ENCODE measurements at regions not wholly inside any gene's neighbourhood (a gene's known extent, or its start where the extent isn't known, plus 50 kb on each side); places are given as distances from the start of the nearest gene placed in this dataset.

GRCh38 chr12:127516467-127516866 lies 750.5 kb upstream of the TMEM132C start:
- Histone ChIP-seq H3K4me3 (ENCODE audit: low read depth, low read length, poor library complexity, severe bottlenecking) (no peak overlapping the region), H3K36me3 (ENCODE audit: insufficient read depth, low read length) (no peaks in the 10 kb centered on the region), H2AFZ (ENCODE audit: low read length) (no peak overlapping the region), H3K4me1 (ENCODE audit: insufficient read depth, low read length, poor library complexity, severe bottlenecking) (no peaks in the 10 kb centered on the region), H3K9me2 (ENCODE audit: insufficient read depth, low read length) (no peaks in the 10 kb centered on the region), H3K27ac (ENCODE audit: low read depth, low read length, poor library complexity, severe bottlenecking) (no peak overlapping the region), H4K20me1 (ENCODE audit: insufficient read depth, low read length) (no peaks in the 10 kb centered on the region), H3K9me3 (ENCODE audit: low read length) (no peaks in the 10 kb centered on the region), H3K4me2 (ENCODE audit: low read length) (no peak overlapping the region), H3K79me2 (ENCODE audit: insufficient read depth, low read depth, low read length) (no peaks in the 10 kb centered on the region)
- TF ChIP-seq EZH2phosphoT487 (IDR thresholded peaks at IDR 0.05; ENCODE audit: borderline replicate concordance, low read depth, low read length) (no peak), CTCF (conservative IDR thresholded peaks at IDR 0.05; ENCODE audit: low read length) (no peak)
- intact Hi-C loops (cut with micrococcal nuclease; ENCODE audit: unreplicated experiment) = no loop called here
- POLR2A ChIA-PET = no interaction called here
- no peak for DNase-seq (ENCODE audit: low spot score)
- BruUV-seq (replicated peaks) = no TSS peak
- CTCF ChIA-PET (ENCODE audit: unreplicated experiment) = no interaction called here

- TF ChIP-seq CTCF (conservative IDR thresholded peaks at IDR 0.05; ENCODE audit: low read length) = no peak
- no peak for TF ChIP-seq EZH2phosphoT487 (IDR thresholded peaks at IDR 0.05; ENCODE audit: borderline replicate concordance, low read depth, low read length)
- POLR2A ChIA-PET = no interaction called here
Measured at GRCh38 chr12:127519779-127520178, 747.2 kb upstream of the TMEM132C start.

GRCh38 chr12:127526925-127527324 lies 740.0 kb upstream of the TMEM132C start:
- no TSS peak for BruUV-seq (replicated peaks)
- Histone ChIP-seq H3K27ac (ENCODE audit: low read depth, low read length, poor library complexity, severe bottlenecking) (no peak overlapping the region), H3K36me3 (ENCODE audit: insufficient read depth, low read length) (no peaks in the 10 kb centered on the region), H3K79me2 (ENCODE audit: insufficient read depth, low read depth, low read length) (no peaks in the 10 kb centered on the region), H3K9me2 (ENCODE audit: insufficient read depth, low read length) (no peaks in the 10 kb centered on the region; the same call in 1 of the 2 replicates), H3K4me2 (ENCODE audit: low read length) (no peak overlapping the region), H3K4me1 (ENCODE audit: insufficient read depth, low read length, poor library complexity, severe bottlenecking) (no peaks in the 10 kb centered on the region), H3K4me3 (ENCODE audit: low read depth, low read length, poor library complexity, severe bottlenecking) (no peak overlapping the region), H4K20me1 (ENCODE audit: insufficient read depth, low read length) (no peaks in the 10 kb centered on the region), H3K9me3 (ENCODE audit: low read length) (no peaks in the 10 kb centered on the region), H2AFZ (ENCODE audit: low read length) (no peak overlapping the region)
- intact Hi-C loops (cut with micrococcal nuclease; ENCODE audit: unreplicated experiment) = no loop called here
- ChIA-PET POLR2A (no interaction called here), CTCF (ENCODE audit: unreplicated experiment) (no interaction called here)
- no peak for DNase-seq (ENCODE audit: low spot score)
- no peak for TF ChIP-seq EZH2phosphoT487 (IDR thresholded peaks at IDR 0.05; ENCODE audit: borderline replicate concordance, low read depth, low read length)
- TF ChIP-seq CTCF (conservative IDR thresholded peaks at IDR 0.05; ENCODE audit: low read length) = no peak; the same call in 1 of the 2 replicates

More at GRCh38 chr12:127519779-127520178, 747.2 kb upstream of the TMEM132C start:
- no peak overlapping the region for H3K4me3 ChIP-seq (ENCODE audit: low read depth, low read length, poor library complexity, severe bottlenecking)
- no peak overlapping the region for H2AFZ ChIP-seq (ENCODE audit: low read length)
- no TSS peak for BruUV-seq (replicated peaks)
- DNase-seq (ENCODE audit: low spot score) = no peak
- H3K9me3 ChIP-seq (ENCODE audit: low read length) = no peaks in the 10 kb centered on the region
- H3K36me3 ChIP-seq (ENCODE audit: insufficient read depth, low read length) = no peaks in the 10 kb centered on the region
- CTCF ChIA-PET (ENCODE audit: unreplicated experiment) = no interaction called here
- H3K4me1 ChIP-seq (ENCODE audit: insufficient read depth, low read length, poor library complexity, severe bottlenecking) = no peaks in the 10 kb centered on the region
- intact Hi-C loops (cut with micrococcal nuclease; ENCODE audit: unreplicated experiment) = no loop called here
- no peaks in the 10 kb centered on the region for H4K20me1 ChIP-seq (ENCODE audit: insufficient read depth, low read length)
- no peaks in the 10 kb centered on the region for H3K79me2 ChIP-seq (ENCODE audit: insufficient read depth, low read depth, low read length)
- no peak overlapping the region for H3K27ac ChIP-seq (ENCODE audit: low read depth, low read length, poor library complexity, severe bottlenecking)
- no peak overlapping the region for H3K4me2 ChIP-seq (ENCODE audit: low read length)
- H3K9me2 ChIP-seq (ENCODE audit: insufficient read depth, low read length) = no peaks in the 10 kb centered on the region; the same call in 1 of the 2 replicates
